Endodermal cell (in vitro differentiated cells): ENCODE measurements at regions not wholly inside any gene's neighbourhood (a gene's known extent, or its start where the extent isn't known, plus 50 kb on each side); places are given as distances from the start of the nearest gene placed in this dataset.
A peak's percentile ranks its signal among the peaks of the same experiment; 100 is the strongest.
"Not testable (repeated sequence)": the region's sequence is repeated elsewhere in the genome, so short reads cannot be mapped to it uniquely, and the experiment has no call there.

Experiments used
- DNase-seq: peaks from one replicate; pipeline ENCODE4 v3.0.0-alpha.2; 2017
- H3K27ac ChIP-seq: 2 replicates; pipeline ENCODE4 v1.5.1; 2013; ENCODE audit warnings: mild to moderate bottlenecking, low read depth, low read length, moderate library complexity
- H3K27me3 ChIP-seq: 2 replicates; pipeline ENCODE4 v1.6.1; 2013; ENCODE audit warnings: mild to moderate bottlenecking, low read length, moderate library complexity; ENCODE audit not compliant: insufficient read depth, control insufficient read depth, poor library complexity, severe bottlenecking
- H3K36me3 ChIP-seq: 2 replicates; pipeline ENCODE4 v1.7.0; 2013; ENCODE audit warnings: mild to moderate bottlenecking, low read length, moderate library complexity; ENCODE audit not compliant: control insufficient read depth, insufficient read depth
- H3K4me1 ChIP-seq: one replicate; pipeline ENCODE4 v1.7.0; 2013; ENCODE audit warnings: low read length; ENCODE audit not compliant: control insufficient read depth, insufficient read depth
- H3K4me3 ChIP-seq: 2 replicates; pipeline ENCODE4 v1.5.1; 2013; ENCODE audit warnings: mild to moderate bottlenecking, low read length, moderate library complexity
- H3K9ac ChIP-seq: 2 replicates; pipeline ENCODE4 v1.6.1; 2013; ENCODE audit warnings: mild to moderate bottlenecking, low read length, moderate library complexity; ENCODE audit not compliant: poor library complexity, severe bottlenecking; ENCODE audit errors: extremely low read depth
- H3K9me3 ChIP-seq: 2 replicates; pipeline ENCODE4 v1.6.1; 2013; ENCODE audit warnings: mild to moderate bottlenecking, low read length, moderate library complexity; ENCODE audit not compliant: control insufficient read depth
- H3K27ac Mint-ChIP-seq: 2 replicates; pipeline ENCODE4 v1.8.0; 2020; ENCODE audit warnings: mixed read lengths
- H3K27me3 Mint-ChIP-seq: 2 replicates; pipeline ENCODE4 v1.8.0; 2021; ENCODE audit warnings: mild to moderate bottlenecking, mixed read lengths; ENCODE audit not compliant: insufficient read depth
- H3K36me3 Mint-ChIP-seq: 2 replicates; pipeline ENCODE4 v1.8.0; 2020; ENCODE audit warnings: low read depth, mixed read lengths
- H3K4me1 Mint-ChIP-seq: 2 replicates; pipeline ENCODE4 v1.8.0; 2020; ENCODE audit warnings: mixed read lengths
- H3K4me3 Mint-ChIP-seq: 2 replicates; pipeline ENCODE4 v1.8.0; 2020; ENCODE audit warnings: mild to moderate bottlenecking, moderate library complexity, mixed read lengths
- H3K9me3 Mint-ChIP-seq: 2 replicates; pipeline ENCODE4 v1.8.0; 2020; ENCODE audit warnings: mild to moderate bottlenecking, mixed read lengths
- WGBS, 2 experiments: methylation state at CpG; one replicate each; pipeline versions ENCODE4 v1.1.5 to v1.1.7; 2013; ENCODE audit warnings: missing lambda C conversion rate in 2 of 2, mixed read lengths in 1 of 2; ENCODE audit not compliant: insufficient coverage in 1 of 2, insufficient read length in 1 of 2; 5-methylcytosine and 5-hydroxymethylcytosine counted together
- TF ChIP-seq, protein P1 (sequence below): fragments of 200-600 bp; sonication (generic); conservative IDR thresholded peaks from 2 replicates; pipeline ENCODE4 v1.5.0; 2021; ENCODE audit warnings: antibody characterized with exemption, mild to moderate bottlenecking

DNA sequence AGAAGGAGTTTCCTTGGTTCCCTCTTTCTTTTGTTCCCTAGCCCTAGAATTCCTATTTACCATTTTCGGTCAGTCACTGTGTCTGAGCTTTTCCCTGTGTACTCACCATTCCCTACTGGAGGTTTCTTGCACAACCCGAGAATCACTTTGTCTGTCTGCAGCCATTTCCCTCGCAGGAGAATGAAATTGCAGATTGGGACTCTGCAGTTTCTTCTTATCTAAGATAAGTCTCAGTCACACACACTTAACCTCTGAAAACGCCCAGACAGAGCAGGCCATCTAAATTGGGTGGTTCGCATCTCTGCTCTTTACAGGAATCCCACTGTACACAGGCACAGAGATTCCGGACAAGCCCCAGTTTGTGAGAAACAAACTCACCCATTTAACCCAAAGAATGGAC, 58.6 kb upstream of the CNTNAP2 start:
- H3K4me1 ChIP-seq: peaks cover 10% of the 10 kb centered on the region
- TF ChIP-seq, protein P1, sequence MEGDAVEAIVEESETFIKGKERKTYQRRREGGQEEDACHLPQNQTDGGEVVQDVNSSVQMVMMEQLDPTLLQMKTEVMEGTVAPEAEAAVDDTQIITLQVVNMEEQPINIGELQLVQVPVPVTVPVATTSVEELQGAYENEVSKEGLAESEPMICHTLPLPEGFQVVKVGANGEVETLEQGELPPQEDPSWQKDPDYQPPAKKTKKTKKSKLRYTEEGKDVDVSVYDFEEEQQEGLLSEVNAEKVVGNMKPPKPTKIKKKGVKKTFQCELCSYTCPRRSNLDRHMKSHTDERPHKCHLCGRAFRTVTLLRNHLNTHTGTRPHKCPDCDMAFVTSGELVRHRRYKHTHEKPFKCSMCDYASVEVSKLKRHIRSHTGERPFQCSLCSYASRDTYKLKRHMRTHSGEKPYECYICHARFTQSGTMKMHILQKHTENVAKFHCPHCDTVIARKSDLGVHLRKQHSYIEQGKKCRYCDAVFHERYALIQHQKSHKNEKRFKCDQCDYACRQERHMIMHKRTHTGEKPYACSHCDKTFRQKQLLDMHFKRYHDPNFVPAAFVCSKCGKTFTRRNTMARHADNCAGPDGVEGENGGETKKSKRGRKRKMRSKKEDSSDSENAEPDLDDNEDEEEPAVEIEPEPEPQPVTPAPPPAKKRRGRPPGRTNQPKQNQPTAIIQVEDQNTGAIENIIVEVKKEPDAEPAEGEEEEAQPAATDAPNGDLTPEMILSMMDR: no peak
- no peak overlapping the region for H3K9ac ChIP-seq
- no peak for DNase-seq
- no peaks in the 10 kb centered on the region for H3K9me3 ChIP-seq
- H3K36me3 ChIP-seq: no peaks in the 10 kb centered on the region
- WGBS, 2 experiments: 90 to 93% methylated on average over 3 to 6 of the region's 6 CpGs
- H3K27ac Mint-ChIP-seq: no peak overlapping the region
- H3K36me3 Mint-ChIP-seq: no peaks in the 10 kb centered on the region
- H3K27ac ChIP-seq: no peak overlapping the region
- no peak overlapping the region for H3K4me3 Mint-ChIP-seq
- no peaks in the 10 kb centered on the region for H3K9me3 Mint-ChIP-seq
- no peak overlapping the region for H3K4me3 ChIP-seq
- peaks cover 5% of the 10 kb centered on the region for H3K4me1 Mint-ChIP-seq
- no peaks in the 10 kb centered on the region for H3K27me3 Mint-ChIP-seq
- no peaks in the 10 kb centered on the region for H3K27me3 ChIP-seq

DNA sequence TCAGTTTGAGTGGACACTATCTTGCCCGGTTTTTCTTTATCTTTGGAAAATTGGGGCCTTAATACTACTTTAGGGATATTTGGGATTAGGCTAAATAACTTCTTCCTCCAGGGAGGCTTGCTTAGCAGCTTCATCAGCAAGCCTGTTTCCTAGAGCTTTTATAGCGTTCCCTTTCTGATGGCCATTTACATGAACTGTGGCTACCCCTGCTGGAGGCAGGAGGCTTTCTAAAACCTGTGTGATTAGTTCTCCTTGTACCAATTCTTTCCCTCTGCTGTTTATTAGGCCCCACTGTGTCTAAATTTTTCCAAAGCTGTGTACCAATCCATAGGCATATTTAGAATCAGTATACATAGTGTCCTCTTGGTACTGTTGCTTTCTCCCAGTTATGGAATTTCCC, 61.7 kb upstream of the CNTNAP2 start:
- peaks cover 2% of the 10 kb centered on the region for H3K4me1 Mint-ChIP-seq
- Histone ChIP-seq H3K9me3 (no peaks in the 10 kb centered on the region), H3K4me3 (no peak overlapping the region), H3K4me1 (no peaks in the 10 kb centered on the region), H3K27me3 (no peaks in the 10 kb centered on the region), H3K9ac (no peak overlapping the region), H3K27ac (no peak overlapping the region), H3K36me3 (no peaks in the 10 kb centered on the region)
- 82% methylated on average over 2 of the region's 2 CpGs; no CpG with 5 or more reads in 1 of the 2 experiments for WGBS, 2 experiments
- no peaks in the 10 kb centered on the region for H3K9me3 Mint-ChIP-seq
- TF ChIP-seq, protein P1: peak; percentile 63
- H3K4me3 Mint-ChIP-seq: no peak overlapping the region
- no peaks in the 10 kb centered on the region for H3K36me3 Mint-ChIP-seq
- no peaks in the 10 kb centered on the region for H3K27me3 Mint-ChIP-seq
- peak; percentile 47 for DNase-seq
- H3K27ac Mint-ChIP-seq: no peak overlapping the region

DNA sequence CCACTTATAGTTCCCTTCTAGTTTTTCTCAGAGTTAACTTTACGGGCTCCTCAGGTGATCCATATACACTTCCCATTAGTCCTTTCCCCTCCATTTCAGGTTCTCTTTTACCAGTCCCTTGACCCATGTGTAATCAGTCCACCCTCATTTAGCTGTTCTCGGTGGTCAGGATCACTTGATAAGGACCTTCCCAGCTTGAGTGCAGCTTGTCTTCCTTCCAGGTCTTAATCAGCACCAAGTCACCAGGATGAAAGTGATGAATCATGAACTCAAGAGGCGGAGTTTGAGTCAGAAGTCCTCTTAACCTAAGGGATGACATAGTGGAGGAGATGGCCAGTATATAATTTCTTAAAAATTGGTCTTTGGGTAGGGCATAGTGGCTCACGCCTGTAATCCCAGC, 63.1 kb upstream of the CNTNAP2 start:
- no peak overlapping the region for H3K27ac Mint-ChIP-seq
- TF ChIP-seq, protein P1: no peak
- H3K4me1 ChIP-seq: no peaks in the 10 kb centered on the region
- no peak overlapping the region for H3K4me3 Mint-ChIP-seq
- H3K36me3 Mint-ChIP-seq: no peaks in the 10 kb centered on the region
- peaks cover 2% of the 10 kb centered on the region for H3K4me1 Mint-ChIP-seq
- no peaks in the 10 kb centered on the region for H3K9me3 ChIP-seq
- no peaks in the 10 kb centered on the region for H3K36me3 ChIP-seq
- no peaks in the 10 kb centered on the region for H3K27me3 ChIP-seq
- no peak for DNase-seq
- no peak overlapping the region for H3K27ac ChIP-seq
- no peak overlapping the region for H3K9ac ChIP-seq
- H3K27me3 Mint-ChIP-seq: no peaks in the 10 kb centered on the region
- 90 to 93% methylated on average over 3 to 4 of the region's 4 CpGs for WGBS, 2 experiments
- no peaks in the 10 kb centered on the region for H3K9me3 Mint-ChIP-seq
- H3K4me3 ChIP-seq: no peak overlapping the region

DNA sequence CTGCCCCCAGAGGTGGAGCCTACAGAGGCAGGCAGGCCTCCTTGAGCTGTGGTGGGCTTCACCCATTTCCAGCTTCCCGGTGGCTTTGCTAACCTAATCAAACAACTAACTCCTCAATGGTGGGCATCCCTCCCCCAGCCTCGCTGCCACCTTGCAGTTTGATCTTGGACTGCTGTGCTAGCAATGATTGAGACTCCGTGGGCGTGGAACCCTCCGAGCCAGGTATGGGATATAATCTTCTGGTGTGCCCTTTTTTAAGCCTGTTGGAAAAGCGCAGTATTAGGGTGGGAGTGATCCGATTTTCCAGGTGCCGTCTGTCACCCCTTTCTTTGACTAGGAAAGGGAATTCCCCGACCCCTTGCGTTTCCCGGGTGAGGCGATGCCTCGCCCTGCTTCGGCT, 73.3 kb upstream of the CNTNAP2 start:
- not testable (repeated sequence) for H3K9ac ChIP-seq, H3K27me3 ChIP-seq, H3K27ac Mint-ChIP-seq, H3K27ac ChIP-seq, H3K4me1 Mint-ChIP-seq, H3K4me1 ChIP-seq, H3K9me3 Mint-ChIP-seq, H3K27me3 Mint-ChIP-seq, DNase-seq, H3K4me3 ChIP-seq, H3K36me3 ChIP-seq, H3K4me3 Mint-ChIP-seq, H3K36me3 Mint-ChIP-seq, H3K9me3 ChIP-seq
- 80 to 94% methylated on average over 5 to 14 of the region's 14 CpGs for WGBS, 2 experiments
